HCT116 (cell line): ENCODE measurements at regions not wholly inside any gene's neighbourhood (a gene's known extent, or its start where the extent isn't known, plus 50 kb on each side); places are given as distances from the start of the nearest gene placed in this dataset.

Experiments used
- ATAC-seq: fragments of 200-7000 bp; cut with Tn5 transposase; 2 replicates; pipeline ENCODE4 v1.9.1; 2020; ENCODE audit warnings: mild to moderate bottlenecking, moderate library complexity
- BruUV-seq: library from RNA; stranded (reverse); fragments of 400-500 nt; replicated peaks from 2 replicates; lab custom pipeline; 2021; lab: Mats Ljungman, UMichigan
- CTCF ChIA-PET: fragments of 300-600 bp; sonication (Branson Sonifier 250); formaldehyde crosslinking; loops from one replicate; lab custom pipeline; 2021; ENCODE audit warnings: antibody characterized with exemption; lab: Charles Lee
- POLR2A ChIA-PET: fragments of 300-600, 350-600 bp; sonication (Branson Sonifier 250); formaldehyde crosslinking; loops from one replicate; lab custom pipeline; 2021; ENCODE audit warnings: antibody characterized with exemption; lab: Charles Lee
- RAD21 ChIA-PET, 2 experiments: fragments of 300-600 bp; sonication (Branson Sonifier 250); formaldehyde crosslinking; loops; one replicate each; lab custom pipeline; 2023; ENCODE audit warnings: low total read pairs in 2 of 2; ENCODE audit not compliant: uncharacterized antibody in 2 of 2, unreplicated experiment in 2 of 2, low non-redundant PET in 1 of 2; lab: Charles Lee
- DNase-seq: peaks from one replicate; pipeline ENCODE4 v3.0.0-alpha.2; 2010; ENCODE audit warnings: low read depth, low spot score
- H2AFZ ChIP-seq: fragments of 200-600 bp; shearing (Covaris generic), sonication (generic); 2 replicates; pipeline ENCODE4 v1.6.1; 2017; ENCODE audit warnings: low read depth, mixed run types, mixed read lengths, antibody characterized with exemption, low read length; ENCODE audit not compliant: poor library complexity, severe bottlenecking
- H3K27ac ChIP-seq: 2 replicates; pipeline ENCODE4 v1.5.1; 2012; ENCODE audit warnings: low read depth, low read length
- H3K27me3 ChIP-seq: fragments of 200-600 bp; sonication (generic); 2 replicates; pipeline ENCODE4 v1.6.1; 2016; ENCODE audit warnings: mixed run types, low read length, mixed read lengths; ENCODE audit not compliant: insufficient read depth
- H3K36me3 ChIP-seq, 2 experiments: fragments of 200-500 bp in 1 of 2; fragments of 200-600 bp in 1 of 2; sonication (Bioruptor generic) in 1 of 2; sonication (generic) in 1 of 2; 2 replicates each; pipeline versions ENCODE4 v1.5.1 to v1.6.1; 2014 to 2016; ENCODE audit warnings: low read length in 2 of 2, inconsistent platforms in 1 of 2, mixed read lengths in 1 of 2, mixed run types in 1 of 2; ENCODE audit not compliant: insufficient read depth in 2 of 2, control insufficient read depth in 1 of 2
- H3K4me1 ChIP-seq, 2 experiments: fragments of 200-600 bp in 1 of 2; sonication (generic) in 1 of 2; 2 replicates each; pipeline versions ENCODE4 v1.5.1 to v1.6.1; 2012 to 2017; ENCODE audit warnings: low read length in 2 of 2, inconsistent platforms in 1 of 2, mild to moderate bottlenecking in 1 of 2, mixed read lengths in 1 of 2, mixed run types in 1 of 2, moderate library complexity in 1 of 2; ENCODE audit not compliant: insufficient read depth in 2 of 2, control insufficient read depth in 1 of 2
- H3K4me2 ChIP-seq: fragments of 200-600 bp; sonication (generic); 2 replicates; pipeline ENCODE4 v1.6.1; 2017; ENCODE audit warnings: mixed run types, low read length, mixed read lengths
- H3K4me3 ChIP-seq, 2 experiments: fragments of 200-600 bp in 1 of 2; sonication (generic) in 1 of 2; replicated peaks in 1 of 2; 2 replicates each; pipeline ENCODE4 v1.5.1; 2011 to 2016; ENCODE audit warnings: low read length in 2 of 2, control low read depth in 1 of 2, low read depth in 1 of 2, mild to moderate bottlenecking in 1 of 2, mixed read lengths in 1 of 2, mixed run types in 1 of 2
- H3K79me2 ChIP-seq: fragments of 200-600 bp; sonication (generic); 2 replicates; pipeline ENCODE4 v1.6.1; 2017; ENCODE audit warnings: mild to moderate bottlenecking, mixed run types, low read length, moderate library complexity, mixed read lengths; ENCODE audit not compliant: insufficient read depth
- H3K9ac ChIP-seq: fragments of 200-600 bp; sonication (generic); 2 replicates; pipeline ENCODE4 v1.6.1; 2016; ENCODE audit warnings: low read length, mixed read lengths
- H3K9me2 ChIP-seq: fragments of 200-600 bp; sonication (generic), shearing (Covaris generic); 2 replicates; pipeline ENCODE4 v1.6.1; 2017; ENCODE audit warnings: mixed run types, mild to moderate bottlenecking, moderate library complexity; ENCODE audit not compliant: insufficient read depth
- H3K9me3 ChIP-seq, 2 experiments: fragments of 200-500 bp in 1 of 2; fragments of 200-600 bp in 1 of 2; sonication (Bioruptor generic) in 1 of 2; sonication (generic) in 1 of 2; 2 replicates each; pipeline ENCODE4 v1.6.1; 2014 to 2017; ENCODE audit warnings: low read length in 2 of 2, mixed read lengths in 2 of 2, inconsistent platforms in 1 of 2, low read depth in 1 of 2, mild to moderate bottlenecking in 1 of 2, mixed run types in 1 of 2, moderate library complexity in 1 of 2; ENCODE audit not compliant: control insufficient read depth in 1 of 2, insufficient read depth in 1 of 2
- H4K20me1 ChIP-seq: fragments of 200-600 bp; sonication (generic), shearing (Covaris generic); 2 replicates; pipeline ENCODE4 v1.6.1; 2017; ENCODE audit warnings: mixed run types, mild to moderate bottlenecking, moderate library complexity; ENCODE audit not compliant: insufficient read depth
- ATF3 ChIP-seq: IDR thresholded peaks from 2 replicates; pipeline ENCODE4 v1.6.1; 2012
- CBX3 ChIP-seq: IDR thresholded peaks from 2 replicates; pipeline ENCODE4 v1.6.1; 2012; ENCODE audit warnings: low read depth
- CEBPB ChIP-seq: IDR thresholded peaks from 2 replicates; pipeline ENCODE4 v1.6.1; 2012; ENCODE audit warnings: low read depth
- EGR1 ChIP-seq: IDR thresholded peaks from 2 replicates; pipeline ENCODE4 v1.6.1; 2012; ENCODE audit warnings: low read depth
- ELF1 ChIP-seq: IDR thresholded peaks from 2 replicates; pipeline ENCODE4 v1.6.1; 2012; ENCODE audit warnings: low read depth, borderline replicate concordance
- EZH2 ChIP-seq: fragments of 200-600 bp; sonication (generic); IDR thresholded peaks from 2 replicates; pipeline ENCODE4 v1.6.1; 2017; ENCODE audit warnings: antibody characterized with exemption, mixed run types
- EZH2phosphoT487 ChIP-seq: fragments of 200-600 bp; IDR thresholded peaks from 2 replicates; pipeline ENCODE4 v1.6.1; 2018; ENCODE audit warnings: antibody characterized with exemption, borderline replicate concordance
- FOSL1 ChIP-seq: IDR thresholded peaks from 2 replicates; pipeline ENCODE4 v1.6.1; 2012; ENCODE audit warnings: low read depth
- JUND ChIP-seq: IDR thresholded peaks from 2 replicates; pipeline ENCODE4 v1.6.1; 2012
- POLR2A ChIP-seq: IDR thresholded peaks from 2 replicates; pipeline ENCODE4 v1.7.0; 2011; ENCODE audit warnings: borderline replicate concordance; ENCODE audit not compliant: insufficient read depth, insufficient read length; ENCODE audit errors: extremely low read depth
- POLR2AphosphoS5 ChIP-seq: IDR thresholded peaks from 2 replicates; pipeline ENCODE4 v1.6.1; 2011; ENCODE audit warnings: mild to moderate bottlenecking, low read depth, low read length, moderate library complexity
- SIN3A ChIP-seq: IDR thresholded peaks from 2 replicates; pipeline ENCODE4 v1.6.1; 2012; ENCODE audit warnings: low read depth
- SP1 ChIP-seq: IDR thresholded peaks from 2 replicates; pipeline ENCODE4 v1.6.1; 2012; ENCODE audit warnings: low read depth
- TCF7L2 ChIP-seq: IDR thresholded peaks from 2 replicates; pipeline ENCODE4 v1.7.0; 2011; ENCODE audit warnings: borderline replicate concordance, inconsistent platforms; ENCODE audit not compliant: insufficient read depth, insufficient read length; ENCODE audit errors: extremely low read depth
- YY1 ChIP-seq: IDR thresholded peaks from 2 replicates; pipeline ENCODE4 v1.6.1; 2011; ENCODE audit warnings: low read length, low read depth, moderate library complexity, mild to moderate bottlenecking; ENCODE audit not compliant: insufficient replicate concordance; ENCODE audit errors: extremely low read depth
- ZNF274 ChIP-seq: fragments of 200-500 bp; sonication (Bioruptor generic); IDR thresholded peaks from 2 replicates; pipeline ENCODE4 v1.6.1; 2014; ENCODE audit warnings: mild to moderate bottlenecking, low read depth, low read length, inconsistent platforms
- intact Hi-C: fragments of 100-400 bp; cut with micrococcal nuclease; formaldehyde crosslinking; loops from 2 replicates; pipeline ENCODE4 v1.10.0; 2022
- TF ChIP-seq, protein P1 (sequence below): IDR thresholded peaks from 2 replicates; pipeline ENCODE4 v1.6.1; 2011; ENCODE audit warnings: mild to moderate bottlenecking, low read length, moderate library complexity; ENCODE audit not compliant: insufficient replicate concordance; ENCODE audit errors: extremely low read depth
- TF ChIP-seq, protein P2 (sequence below): IDR thresholded peaks from 2 replicates; pipeline ENCODE4 v1.6.1; 2012; ENCODE audit warnings: low read depth
- TF ChIP-seq, protein P3 (sequence below), 3 experiments: fragments of 200-600 bp in 1 of 3; sonication (generic) in 1 of 3; IDR thresholded peaks in 2 of 3; conservative IDR thresholded peaks in 1 of 3; 2 replicates each; pipeline ENCODE4 v1.5.1; 2012 to 2017; ENCODE audit warnings: low read depth in 2 of 3, low read length in 2 of 3, antibody characterized with exemption in 1 of 3, borderline replicate concordance in 1 of 3, control low read depth in 1 of 3, mild to moderate bottlenecking in 1 of 3, mixed read lengths in 1 of 3, mixed run types in 1 of 3, moderate library complexity in 1 of 3; ENCODE audit not compliant: insufficient read depth in 1 of 3
- TF ChIP-seq, protein P4 (sequence below): IDR thresholded peaks from 2 replicates; pipeline ENCODE4 v1.6.1; 2012

DNA sequence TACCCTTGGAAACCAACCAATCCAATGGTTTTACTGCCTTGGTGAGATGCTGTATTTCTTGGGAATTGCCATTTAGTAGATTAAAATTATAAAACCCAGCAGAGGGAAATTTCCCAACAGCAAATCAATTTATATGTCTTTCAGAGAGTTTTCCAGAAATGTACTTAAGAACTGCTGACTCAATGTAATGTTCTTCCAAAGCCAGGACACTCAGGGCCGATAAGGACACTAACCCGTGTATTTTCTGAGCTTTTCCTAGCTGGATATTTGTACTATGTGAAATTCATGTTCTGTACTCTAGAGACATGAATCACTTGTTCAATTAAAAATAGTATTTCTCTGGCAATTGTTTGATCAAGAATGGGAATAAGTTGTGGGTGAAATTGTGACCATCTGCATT is 121.4 kb downstream of the KCNJ2 start:
- Histone ChIP-seq H3K27ac (no peak overlapping the region), H3K4me2 (no peak overlapping the region), H3K79me2 (no peaks in the 10 kb centered on the region), H3K9ac (no peak overlapping the region), H3K9me3 (peaks cover 11 to 18% of the 10 kb centered on the region in 2 experiments; a peak in 2 of 4 replicates), H3K4me1 (no peaks in the 10 kb centered on the region), H3K27me3 (no peaks in the 10 kb centered on the region), H3K9me2 (no peaks in the 10 kb centered on the region), H4K20me1 (no peaks in the 10 kb centered on the region), H3K36me3 (no peaks in the 10 kb centered on the region), H2AFZ (no peak overlapping the region), H3K4me3 (no peak overlapping the region)
- POLR2A ChIA-PET: no interaction called here
- intact Hi-C loops: no loop called here
- RAD21 ChIA-PET: no interaction called here
- no TSS peak for BruUV-seq
- ATAC-seq (no peak), DNase-seq (no peak)
- CTCF ChIA-PET: no interaction called here
- TF ChIP-seq EGR1 (no peak), CEBPB (no peak), TCF7L2 (no peak), SIN3A (no peak), SP1 (no peak), EZH2 (no peak), CBX3 (no peak), ZNF274 (no peak), JUND (no peak), EZH2phosphoT487 (no peak), YY1 (no peak), ATF3 (no peak), POLR2A (no peak), POLR2AphosphoS5 (no peak), ELF1 (no peak), FOSL1 (no peak)
- TF ChIP-seq, protein P1, sequence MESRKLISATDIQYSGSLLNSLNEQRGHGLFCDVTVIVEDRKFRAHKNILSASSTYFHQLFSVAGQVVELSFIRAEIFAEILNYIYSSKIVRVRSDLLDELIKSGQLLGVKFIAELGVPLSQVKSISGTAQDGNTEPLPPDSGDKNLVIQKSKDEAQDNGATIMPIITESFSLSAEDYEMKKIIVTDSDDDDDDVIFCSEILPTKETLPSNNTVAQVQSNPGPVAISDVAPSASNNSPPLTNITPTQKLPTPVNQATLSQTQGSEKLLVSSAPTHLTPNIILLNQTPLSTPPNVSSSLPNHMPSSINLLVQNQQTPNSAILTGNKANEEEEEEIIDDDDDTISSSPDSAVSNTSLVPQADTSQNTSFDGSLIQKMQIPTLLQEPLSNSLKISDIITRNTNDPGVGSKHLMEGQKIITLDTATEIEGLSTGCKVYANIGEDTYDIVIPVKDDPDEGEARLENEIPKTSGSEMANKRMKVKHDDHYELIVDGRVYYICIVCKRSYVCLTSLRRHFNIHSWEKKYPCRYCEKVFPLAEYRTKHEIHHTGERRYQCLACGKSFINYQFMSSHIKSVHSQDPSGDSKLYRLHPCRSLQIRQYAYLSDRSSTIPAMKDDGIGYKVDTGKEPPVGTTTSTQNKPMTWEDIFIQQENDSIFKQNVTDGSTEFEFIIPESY: no peak
- TF ChIP-seq, protein P2, sequence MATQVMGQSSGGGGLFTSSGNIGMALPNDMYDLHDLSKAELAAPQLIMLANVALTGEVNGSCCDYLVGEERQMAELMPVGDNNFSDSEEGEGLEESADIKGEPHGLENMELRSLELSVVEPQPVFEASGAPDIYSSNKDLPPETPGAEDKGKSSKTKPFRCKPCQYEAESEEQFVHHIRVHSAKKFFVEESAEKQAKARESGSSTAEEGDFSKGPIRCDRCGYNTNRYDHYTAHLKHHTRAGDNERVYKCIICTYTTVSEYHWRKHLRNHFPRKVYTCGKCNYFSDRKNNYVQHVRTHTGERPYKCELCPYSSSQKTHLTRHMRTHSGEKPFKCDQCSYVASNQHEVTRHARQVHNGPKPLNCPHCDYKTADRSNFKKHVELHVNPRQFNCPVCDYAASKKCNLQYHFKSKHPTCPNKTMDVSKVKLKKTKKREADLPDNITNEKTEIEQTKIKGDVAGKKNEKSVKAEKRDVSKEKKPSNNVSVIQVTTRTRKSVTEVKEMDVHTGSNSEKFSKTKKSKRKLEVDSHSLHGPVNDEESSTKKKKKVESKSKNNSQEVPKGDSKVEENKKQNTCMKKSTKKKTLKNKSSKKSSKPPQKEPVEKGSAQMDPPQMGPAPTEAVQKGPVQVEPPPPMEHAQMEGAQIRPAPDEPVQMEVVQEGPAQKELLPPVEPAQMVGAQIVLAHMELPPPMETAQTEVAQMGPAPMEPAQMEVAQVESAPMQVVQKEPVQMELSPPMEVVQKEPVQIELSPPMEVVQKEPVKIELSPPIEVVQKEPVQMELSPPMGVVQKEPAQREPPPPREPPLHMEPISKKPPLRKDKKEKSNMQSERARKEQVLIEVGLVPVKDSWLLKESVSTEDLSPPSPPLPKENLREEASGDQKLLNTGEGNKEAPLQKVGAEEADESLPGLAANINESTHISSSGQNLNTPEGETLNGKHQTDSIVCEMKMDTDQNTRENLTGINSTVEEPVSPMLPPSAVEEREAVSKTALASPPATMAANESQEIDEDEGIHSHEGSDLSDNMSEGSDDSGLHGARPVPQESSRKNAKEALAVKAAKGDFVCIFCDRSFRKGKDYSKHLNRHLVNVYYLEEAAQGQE: no peak
- TF ChIP-seq, protein P3, sequence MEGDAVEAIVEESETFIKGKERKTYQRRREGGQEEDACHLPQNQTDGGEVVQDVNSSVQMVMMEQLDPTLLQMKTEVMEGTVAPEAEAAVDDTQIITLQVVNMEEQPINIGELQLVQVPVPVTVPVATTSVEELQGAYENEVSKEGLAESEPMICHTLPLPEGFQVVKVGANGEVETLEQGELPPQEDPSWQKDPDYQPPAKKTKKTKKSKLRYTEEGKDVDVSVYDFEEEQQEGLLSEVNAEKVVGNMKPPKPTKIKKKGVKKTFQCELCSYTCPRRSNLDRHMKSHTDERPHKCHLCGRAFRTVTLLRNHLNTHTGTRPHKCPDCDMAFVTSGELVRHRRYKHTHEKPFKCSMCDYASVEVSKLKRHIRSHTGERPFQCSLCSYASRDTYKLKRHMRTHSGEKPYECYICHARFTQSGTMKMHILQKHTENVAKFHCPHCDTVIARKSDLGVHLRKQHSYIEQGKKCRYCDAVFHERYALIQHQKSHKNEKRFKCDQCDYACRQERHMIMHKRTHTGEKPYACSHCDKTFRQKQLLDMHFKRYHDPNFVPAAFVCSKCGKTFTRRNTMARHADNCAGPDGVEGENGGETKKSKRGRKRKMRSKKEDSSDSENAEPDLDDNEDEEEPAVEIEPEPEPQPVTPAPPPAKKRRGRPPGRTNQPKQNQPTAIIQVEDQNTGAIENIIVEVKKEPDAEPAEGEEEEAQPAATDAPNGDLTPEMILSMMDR (IDR thresholded peaks at IDR 0.05 in 2 of 3, conservative IDR thresholded peaks at IDR 0.05 in 1 of 3; ENCODE audit: borderline replicate concordance in 1 of 3, insufficient read depth in 1 of 3, low read depth in 2 of 3, low read length in 2 of 3): no peak
- TF ChIP-seq, protein P4, sequence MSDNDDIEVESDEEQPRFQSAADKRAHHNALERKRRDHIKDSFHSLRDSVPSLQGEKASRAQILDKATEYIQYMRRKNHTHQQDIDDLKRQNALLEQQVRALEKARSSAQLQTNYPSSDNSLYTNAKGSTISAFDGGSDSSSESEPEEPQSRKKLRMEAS: no peak
